ENCODE measurements at regions not wholly inside any gene's neighbourhood (a gene's known extent, or its start where the extent isn't known, plus 50 kb on each side); places are given as distances from the start of the nearest gene placed in this dataset.
"Not testable (repeated sequence)": the region's sequence is repeated elsewhere in the genome, so short reads cannot be mapped to it uniquely, and the experiment has no call there.

DNA sequence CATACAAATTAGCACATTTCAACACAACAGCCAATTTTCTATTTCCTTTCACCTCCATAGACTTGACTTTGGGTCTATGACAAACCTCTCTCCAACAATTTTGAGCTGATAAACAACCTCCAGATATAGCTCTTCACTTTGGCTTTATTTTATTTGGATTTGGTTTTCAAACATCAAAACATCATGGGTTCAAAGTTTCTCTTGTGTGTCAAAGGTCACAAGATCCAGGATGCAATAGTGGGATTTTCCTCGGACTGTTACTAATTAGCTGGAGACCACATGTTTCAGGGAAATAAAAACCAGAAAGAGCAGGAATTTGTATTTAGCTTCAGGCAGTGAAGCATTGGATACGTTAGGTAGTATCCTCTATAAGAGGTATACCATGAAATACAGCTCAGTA is 351.0 kb upstream of the SOX9 start:
- DNase-seq = no peak

DNA sequence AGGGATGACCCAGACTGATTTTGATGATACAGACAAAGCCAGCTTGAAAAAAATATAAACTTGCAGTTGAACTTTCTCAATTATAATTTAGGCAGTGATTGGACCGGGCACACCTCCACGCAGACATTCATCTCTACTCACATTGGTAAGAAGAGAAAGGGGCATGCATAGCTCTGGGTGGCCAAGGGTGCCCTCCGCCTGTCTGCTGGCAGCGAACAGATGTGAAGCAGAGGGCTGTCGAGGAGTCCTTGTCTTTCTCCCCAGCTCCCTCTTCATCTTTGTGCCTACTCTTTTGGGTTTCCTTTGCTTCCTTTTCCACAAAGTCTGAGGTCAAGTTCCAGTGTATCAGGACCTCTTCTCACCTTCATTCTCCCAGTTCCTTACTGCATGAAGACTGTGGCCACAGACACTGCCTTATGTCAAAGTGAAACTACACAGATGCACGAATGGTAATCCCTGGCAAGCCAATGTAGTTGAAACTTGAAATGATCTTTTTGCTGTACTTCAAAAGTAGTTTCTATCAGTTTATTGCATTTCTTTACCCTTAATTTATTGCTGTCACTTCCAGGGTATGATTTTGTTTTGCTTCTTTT is 343.7 kb upstream of the SOX9 start:
- no peak for DNase-seq

DNA sequence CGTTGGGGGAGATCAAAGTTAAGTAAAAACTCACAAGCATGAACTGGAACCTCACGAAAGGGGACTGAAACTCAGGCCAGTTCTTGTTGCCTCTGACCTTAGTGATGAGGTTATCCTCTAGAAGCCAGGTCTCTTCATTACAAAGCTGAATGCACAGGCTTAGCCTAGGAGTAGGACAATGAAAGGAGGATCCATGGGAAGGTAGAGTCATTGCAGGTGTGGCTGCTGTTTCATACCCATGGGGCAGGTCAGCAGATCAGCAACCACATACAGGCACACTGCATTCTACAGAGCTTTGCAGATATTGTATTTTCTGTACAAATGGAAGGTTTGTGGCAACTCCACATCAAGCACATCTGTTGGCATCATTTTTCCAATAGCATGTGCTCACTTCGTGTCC is 341.3 kb upstream of the SOX9 start:
- no peak for DNase-seq

DNA sequence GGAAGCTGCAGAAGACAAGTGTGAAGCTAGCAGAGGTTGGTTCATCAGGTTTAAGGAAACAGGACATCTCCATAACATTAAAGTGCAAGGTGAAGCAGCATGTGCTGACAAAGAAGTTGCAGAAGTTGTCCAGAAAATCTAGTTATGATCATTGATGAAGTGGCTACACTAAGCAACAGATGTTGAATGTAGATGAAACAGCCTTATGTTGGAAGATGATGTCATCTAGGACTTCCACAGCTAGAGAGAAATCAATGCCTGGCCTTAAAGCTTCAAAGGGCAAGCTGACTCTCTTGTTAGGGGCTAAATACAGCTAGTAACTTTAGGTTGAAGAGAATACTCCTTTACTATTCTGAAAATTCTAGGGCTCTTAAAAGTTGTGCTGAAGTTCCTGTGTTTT is 340.2 kb upstream of the SOX9 start:
- no peak for DNase-seq

DNA sequence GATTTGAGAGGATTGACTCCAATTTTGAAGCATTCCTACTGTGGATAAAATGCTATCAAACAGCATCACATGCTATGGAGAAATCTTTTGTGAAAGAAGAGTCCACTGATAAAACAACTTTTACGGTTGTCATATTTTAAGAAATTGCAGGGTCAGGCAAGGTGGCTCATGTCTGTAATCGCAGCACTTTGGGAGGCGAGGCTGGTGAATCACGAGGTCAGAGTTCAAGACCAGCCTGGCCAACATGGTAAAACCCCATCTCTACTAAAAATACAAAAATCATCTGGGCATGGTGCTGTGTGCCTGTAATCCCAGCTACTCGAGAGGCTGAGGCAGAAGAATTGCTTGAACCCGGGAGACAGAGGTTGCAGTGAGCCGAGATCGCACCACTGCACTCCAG is 338.8 kb upstream of the SOX9 start:
- DNase-seq = not testable (repeated sequence)

DNA sequence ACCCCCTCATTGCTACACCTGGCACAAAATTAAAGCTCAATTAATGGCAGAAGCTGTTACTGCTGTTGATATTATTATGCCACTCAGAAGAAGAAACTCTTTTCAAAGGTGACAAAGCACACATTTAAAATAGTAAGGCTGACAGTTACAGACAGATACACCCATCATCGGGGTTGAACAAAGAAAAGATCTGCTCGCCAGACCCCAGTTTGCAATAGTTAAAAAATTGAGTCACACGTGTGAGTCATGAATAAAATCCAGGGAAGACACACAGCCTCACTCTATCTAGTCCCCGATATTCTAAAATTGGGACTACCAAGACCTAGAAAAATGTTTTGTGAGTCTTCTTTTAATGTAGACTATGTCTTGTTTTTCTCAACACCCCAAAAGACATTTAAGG is 330.0 kb upstream of the SOX9 start:
- no peak for DNase-seq

DNA sequence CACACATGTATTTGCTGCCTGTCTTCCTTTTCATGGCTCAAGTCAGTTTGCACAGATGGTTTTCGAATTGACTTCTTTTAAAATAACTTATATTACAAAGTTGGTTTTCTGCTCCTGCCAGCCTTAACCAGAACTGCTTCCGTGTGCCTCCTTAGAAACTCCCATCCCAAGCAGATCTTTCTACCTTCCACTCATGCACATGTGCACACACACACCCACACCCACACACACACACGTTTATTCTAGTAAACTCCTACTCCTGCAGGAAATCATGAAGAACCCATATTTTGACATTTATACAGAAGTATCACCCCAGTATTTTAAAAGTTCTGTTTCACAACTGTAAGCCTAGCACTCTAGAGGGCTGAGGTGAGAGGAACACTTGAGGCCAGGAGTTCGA is 329.5 kb upstream of the SOX9 start:
- no peak for DNase-seq

DNA sequence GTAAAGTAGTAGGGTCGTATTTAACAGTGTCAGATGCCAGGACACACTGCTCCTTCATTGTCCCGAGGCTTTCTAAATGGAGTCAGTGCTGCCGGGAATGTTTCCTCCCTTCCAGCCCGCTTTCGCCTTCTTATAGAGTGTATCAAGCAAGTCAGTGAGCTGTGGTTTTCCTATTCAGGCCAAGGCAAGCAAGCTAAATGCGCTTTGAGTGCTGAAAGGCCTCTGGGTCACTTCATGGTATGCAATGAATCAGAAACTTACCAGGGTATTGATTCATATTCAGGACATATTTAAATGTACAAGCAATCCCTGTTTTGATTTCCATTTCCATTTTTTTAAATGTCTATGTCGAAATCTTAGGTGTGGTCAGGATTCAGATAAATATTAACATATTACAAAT is 327.9 kb upstream of the SOX9 start:
- no peak for DNase-seq

DNA sequence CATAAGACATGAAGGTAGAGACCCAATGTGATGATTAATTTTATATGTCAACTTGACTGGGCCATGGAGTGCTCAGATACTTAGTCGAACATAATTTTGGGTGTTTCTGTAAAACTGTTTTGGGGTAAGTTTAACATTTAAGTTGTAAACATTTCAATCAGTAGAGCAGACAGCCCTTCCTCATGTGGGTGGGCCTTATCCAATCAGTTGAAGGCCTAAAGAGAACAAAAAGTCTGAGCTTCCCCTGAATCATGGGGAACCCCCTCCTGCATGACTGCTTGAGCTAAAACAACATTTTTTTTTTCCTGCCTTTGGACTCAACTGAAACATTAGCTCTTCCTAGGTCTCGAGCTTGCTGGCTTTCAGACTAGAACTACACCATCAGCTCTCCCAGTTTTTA is 327.3 kb upstream of the SOX9 start:
- no peak for DNase-seq

DNA sequence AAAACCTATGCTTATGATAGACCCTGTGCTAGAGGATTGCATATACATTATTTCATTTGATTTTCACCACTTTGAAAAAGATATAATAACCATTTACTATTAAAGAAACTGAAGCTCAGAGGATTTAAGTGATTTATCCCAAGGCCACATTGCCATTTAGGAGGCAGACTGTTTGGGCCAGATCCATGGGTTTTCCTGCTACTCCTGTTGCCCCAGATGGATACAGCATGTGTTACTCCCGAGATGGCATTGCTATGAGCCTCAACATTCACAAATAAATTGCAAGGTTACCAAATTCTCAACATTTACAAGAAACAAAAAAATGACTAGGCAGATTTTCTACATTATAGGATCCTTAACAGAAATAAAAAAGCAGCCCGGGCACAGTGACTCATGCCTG is 322.1 kb upstream of the SOX9 start:
- no peak for DNase-seq

DNA sequence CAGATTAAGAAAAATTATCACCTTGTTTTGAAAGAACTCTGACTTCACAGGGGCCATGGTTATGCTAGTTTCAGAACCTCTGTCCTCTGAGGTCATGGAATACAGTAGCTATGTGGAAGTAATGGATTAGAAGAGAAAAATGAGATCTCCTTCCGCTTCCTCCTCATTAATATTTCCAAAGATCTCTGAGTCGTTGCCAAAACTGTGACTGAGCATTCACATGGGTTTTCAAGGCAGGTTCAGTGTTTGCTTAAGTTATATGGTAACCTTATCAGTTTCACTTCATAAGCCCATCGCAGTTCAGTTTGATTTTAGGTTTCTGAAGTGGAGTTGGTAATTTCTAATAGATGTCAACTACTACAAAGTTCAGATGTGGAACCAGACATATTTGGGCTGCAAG is 321.2 kb upstream of the SOX9 start:
- DNase-seq = no peak

DNA sequence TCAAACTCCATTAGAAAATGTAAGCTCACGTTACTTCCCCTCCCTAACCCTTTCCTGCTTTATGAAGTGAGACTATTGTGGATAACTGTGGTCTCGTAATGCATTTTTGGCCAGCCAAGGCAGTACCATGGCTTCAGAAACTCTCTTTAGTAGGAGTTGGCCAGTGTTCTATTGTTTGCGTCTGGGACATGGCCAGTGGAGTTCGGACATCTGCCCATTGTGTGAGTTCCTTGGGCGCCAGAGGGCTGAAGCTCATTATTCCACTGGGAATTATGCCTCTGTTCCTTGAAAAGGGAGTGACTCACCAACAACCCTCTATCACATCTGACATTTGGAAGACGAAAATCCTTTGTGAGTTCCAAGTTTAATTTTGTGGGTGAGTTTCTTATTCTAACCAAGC is 319.5 kb upstream of the SOX9 start:
- no peak for DNase-seq

DNA sequence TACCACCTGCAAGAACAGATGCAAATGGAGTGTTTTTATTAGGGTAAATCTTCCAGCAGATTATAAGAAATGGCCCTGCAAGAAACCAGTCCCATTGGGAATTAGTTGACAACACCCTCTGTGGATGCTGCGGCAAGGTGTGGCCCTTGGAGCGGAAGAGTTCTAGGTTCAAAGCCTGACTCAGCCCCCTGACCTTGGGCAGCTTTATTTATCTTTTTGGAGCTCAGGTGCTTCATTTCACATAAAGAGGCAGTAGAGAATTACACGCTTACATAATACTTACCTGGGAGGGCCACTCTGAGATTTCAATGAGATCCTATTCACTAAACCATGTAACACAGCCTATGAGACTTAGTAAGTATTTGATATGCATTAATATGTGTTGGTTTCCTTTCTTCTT is 318.2 kb upstream of the SOX9 start:
- DNase-seq = no peak

DNA sequence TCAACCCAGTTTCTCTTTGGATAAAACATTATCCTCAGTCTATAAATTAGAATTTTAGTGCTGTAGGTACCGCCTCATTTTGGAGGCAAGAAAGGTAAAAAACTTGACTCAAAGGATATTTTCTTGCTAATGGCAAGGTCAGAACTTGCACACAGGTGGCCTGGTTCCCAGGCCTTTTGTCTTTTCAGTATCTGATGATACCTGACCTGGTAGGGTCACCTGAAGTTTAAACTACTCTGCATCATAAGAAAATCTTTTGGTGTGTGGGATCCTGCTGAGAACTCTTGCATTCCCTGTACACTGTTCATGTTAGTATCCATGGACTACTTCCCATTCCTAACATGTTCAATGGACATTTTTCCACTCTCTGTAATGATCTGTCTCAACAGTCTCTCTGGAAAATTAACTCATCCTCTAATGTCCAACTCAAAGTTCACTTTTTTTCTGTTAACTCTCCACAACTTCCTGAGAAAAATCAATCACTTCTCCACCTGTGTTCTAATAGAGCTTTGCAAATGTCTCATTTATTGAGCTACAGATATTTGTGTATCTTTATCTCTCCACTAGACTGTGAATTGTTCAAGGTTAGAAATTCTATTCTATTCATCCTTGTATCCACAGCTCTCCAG is 317.1 kb upstream of the SOX9 start:
- DNase-seq = no peak

DNA sequence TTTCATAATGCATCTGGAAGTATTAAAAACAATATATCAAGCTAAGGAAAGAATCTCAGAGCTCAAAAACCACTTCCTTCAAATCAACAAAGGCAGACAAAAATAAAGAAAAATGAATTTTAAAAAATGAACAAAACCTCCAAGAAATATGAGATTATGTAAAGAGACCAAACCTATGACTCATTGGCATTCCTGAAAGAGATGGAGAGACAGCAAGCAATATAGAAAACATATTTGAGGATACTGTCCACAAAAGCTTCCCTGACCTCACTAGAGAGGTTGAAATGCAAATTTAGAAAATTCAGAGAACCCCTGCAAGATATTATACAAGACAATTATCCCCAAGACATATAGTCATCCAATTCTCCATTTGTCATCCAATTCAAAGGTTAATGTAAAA is 311.3 kb upstream of the SOX9 start:
- no peak for DNase-seq

DNA sequence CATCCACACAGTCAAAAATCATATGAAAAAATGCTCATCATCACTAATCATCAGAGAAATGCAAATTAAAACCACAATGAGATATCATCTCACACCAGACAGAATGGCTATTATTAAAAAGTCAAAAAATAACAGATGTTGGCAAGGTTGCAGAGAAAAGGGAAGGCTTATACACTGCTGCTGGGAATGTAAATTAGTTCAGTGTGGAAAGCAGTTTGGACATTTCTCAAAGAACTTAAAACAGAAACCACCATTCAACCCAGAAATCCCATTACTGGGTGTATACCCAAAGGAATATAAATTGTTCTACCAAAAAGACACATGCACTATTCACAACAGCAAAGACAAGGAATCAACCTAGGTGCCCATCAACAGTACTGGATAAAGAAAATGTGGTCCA is 307.0 kb upstream of the SOX9 start:
- not testable (repeated sequence) for DNase-seq

DNA sequence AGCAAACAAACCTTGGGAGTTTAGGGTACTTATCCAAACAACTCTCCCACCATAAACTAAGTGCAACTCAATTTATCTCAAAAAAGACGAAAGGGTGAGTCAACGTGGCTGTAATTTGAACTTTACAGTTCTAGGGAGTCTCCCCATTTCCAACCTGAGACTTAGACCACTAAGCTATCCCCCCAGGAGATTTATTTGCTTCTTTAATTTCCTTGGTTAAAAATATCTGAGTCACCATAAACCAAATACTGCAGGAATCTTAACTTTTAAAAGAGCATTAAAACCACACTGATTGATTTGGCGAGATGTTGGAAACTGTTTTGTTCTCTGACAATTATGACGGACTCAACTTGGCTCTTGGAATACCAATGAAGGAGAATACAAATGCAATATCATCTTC is 299.3 kb upstream of the SOX9 start:
- DNase-seq = no peak

DNA sequence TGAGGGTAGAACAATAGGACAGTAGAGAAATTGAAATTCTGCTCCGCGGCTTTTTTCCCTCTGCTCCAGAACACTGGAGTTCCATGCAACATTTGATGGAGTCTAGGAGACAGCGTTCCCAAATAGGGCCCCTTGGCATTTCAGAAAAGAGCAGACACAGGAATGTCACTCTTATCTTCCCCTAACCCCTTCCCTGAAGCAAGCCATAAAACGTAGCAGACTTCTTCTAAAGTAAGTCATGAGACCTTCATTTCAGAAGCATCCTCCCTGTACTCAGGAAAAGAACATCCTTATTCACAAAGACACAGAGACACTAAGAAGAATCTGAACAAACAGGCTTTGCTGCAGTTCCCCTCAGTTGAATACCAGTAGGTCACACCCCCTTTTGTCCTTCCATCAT is 296.1 kb upstream of the SOX9 start:
- no peak for DNase-seq

DNA sequence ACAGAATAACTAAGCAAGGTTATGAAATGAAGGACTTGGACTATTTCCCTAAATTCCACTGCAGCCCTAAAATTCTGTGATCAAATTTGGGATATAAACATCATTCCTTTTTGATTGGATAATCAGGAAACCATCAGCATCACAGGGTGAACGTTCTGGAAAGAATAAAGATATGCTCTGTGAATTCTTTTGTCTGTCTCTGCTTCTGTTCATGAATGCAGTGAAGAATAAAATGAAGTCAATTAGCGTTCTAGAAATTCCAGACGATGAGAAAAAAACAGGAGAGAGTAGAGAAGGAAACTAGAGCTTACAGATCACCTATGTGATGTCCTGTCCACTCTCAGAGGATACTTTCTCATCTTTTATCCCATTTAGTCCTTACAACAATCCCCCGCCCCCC is 295.1 kb upstream of the SOX9 start:
- no peak for DNase-seq

DNA sequence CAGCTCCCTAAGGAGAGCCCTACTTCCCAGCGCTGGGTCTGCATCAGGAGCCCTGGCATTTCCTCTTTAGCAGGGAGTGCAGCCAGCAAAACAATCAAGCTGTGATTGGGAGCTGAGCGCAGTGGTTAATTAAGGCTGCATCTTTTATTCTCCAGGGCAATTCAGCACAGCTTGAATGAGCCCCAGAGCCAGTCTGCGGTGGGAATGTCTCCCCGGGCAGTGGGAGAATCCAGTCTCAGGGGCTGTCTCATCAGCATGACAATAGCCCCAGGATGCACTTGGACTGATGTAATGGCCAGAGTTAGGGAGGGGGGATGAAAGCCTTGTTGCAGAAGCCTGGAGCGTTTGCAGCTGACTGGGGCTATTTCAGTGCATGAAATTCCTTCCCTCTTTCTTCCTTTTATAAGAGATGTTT is 292.6 kb upstream of the SOX9 start:
- DNase-seq = no peak

DNA sequence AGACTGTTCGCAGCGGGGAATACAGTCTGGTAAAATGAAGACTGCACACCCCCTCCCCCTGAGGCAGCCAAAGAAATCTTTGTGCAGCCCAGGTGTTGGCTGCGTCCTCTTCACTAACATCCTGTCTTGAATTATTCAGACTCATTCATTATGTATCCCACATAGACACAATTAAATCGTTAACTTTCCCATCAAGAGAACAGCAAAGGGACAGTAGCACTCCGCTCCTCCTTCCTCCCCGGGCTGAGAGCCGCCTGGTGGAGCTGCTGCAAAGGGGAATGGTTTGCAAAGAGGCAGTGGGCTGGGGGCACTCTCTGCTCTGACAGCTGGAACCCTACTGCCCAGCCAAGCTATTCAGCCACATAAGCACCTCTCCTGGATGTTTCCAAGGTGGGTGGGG is 290.0 kb upstream of the SOX9 start:
- DNase-seq = no peak

DNA sequence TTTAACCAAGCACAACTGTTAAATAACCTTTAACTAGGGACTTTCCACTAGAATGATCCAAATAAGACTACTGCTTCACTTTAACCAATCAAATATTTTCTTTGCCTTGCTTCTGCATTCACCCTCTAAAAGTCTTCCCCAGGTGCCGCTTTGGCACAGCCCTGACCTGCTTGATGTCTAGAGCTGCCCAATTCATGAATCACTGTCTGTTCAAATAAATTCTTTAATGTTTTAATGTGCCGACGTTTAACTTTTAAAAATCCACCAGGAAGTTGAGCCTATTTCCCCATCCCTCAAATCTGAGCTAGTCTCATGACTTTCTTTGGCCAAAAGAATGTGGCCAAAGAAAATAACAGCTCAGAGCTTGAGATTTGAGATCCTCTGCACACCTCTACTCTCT is 277.8 kb upstream of the SOX9 start:
- DNase-seq = no peak

DNA sequence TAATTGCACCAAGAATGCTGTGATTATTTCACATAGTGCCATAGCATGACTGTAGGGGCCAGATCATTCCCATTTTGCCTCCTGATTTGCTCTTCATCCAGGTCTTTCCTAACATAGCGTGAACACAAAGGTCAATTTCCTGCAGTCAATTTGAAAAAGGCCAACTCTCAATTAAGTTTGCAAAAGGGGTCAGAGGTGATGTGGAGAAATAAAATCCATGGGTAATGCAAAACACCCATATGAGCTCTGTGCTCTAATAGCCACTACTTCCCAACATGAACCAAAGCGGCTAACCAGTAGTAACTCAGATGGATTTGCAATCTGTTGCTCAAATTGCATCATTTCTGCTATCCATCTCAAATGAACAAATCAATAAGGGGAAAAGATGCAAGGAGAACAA is 275.5 kb upstream of the SOX9 start:
- DNase-seq = no peak

DNA sequence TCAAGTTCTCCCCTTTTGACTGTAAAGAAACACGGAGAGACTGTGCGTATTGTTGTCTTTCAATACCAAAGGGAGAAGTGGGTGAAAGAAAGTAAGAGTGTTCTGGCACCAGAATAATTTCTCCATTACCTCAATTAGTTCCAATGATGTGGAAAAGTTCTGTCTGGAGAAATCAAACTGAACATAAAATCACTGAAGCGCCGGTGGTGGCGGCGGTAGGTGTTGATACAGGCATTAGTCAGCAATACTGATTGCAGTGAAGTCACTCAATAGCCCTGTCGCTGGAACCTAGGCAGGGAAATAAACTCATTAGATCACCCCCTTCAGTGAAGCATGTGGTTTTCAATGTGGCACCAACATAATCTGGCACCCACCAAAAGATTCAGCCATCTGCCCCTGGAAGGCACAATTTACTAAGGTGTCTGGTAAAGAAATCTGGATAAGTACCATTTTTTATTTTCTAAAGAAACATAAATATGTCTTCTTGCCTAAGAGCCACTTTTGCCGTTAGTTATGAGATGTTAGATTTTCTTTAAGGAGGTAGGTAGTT is 274.2 kb upstream of the SOX9 start:
- no peak for DNase-seq
